Right atrium auricular region (tissue), 2 donors: ENCODE measurements at regions not wholly inside any gene's neighbourhood (a gene's known extent, or its start where the extent isn't known, plus 50 kb on each side); places are given as distances from the start of the nearest gene placed in this dataset.

Source experiments
- DNase-seq: peaks from one replicate; pipeline ENCODE4 v3.0.0-alpha.2; 2019; ENCODE audit warnings: low spot score
- H3K27ac ChIP-seq, 2 donors: fragments of 200-600 bp; sonication (generic); 1 replicate in 1 of 2; 2 replicates in 1 of 2; pipeline ENCODE4 v1.5.1; 2016 to 2019
- H3K27me3 ChIP-seq, 2 donors: fragments of 200-600 bp; sonication (generic); one replicate each; pipeline versions ENCODE4 v1.5.1 to v1.6.0; 2017 to 2019
- H3K36me3 ChIP-seq: fragments of 200-600 bp; sonication (generic); one replicate; pipeline ENCODE4 v1.5.1; 2016
- H3K4me1 ChIP-seq, 2 donors: fragments of 200-600 bp; sonication (generic); one replicate each; pipeline versions ENCODE4 v1.5.1 to v1.6.0; 2017 to 2019
- H3K4me3 ChIP-seq, 2 donors: fragments of 200-600 bp; sonication (generic); 1 replicate in 1 of 2; 2 replicates in 1 of 2; pipeline ENCODE4 v1.5.1; 2017 to 2019; ENCODE audit warnings: mild to moderate bottlenecking in 1 of 2, moderate library complexity in 1 of 2
- H3K9me3 ChIP-seq, 2 donors: fragments of 200-600 bp; sonication (generic); one replicate each; pipeline ENCODE4 v1.5.1; 2019
- CTCF ChIP-seq, 2 donors: fragments of 200-600 bp; sonication (generic); IDR thresholded peaks; one replicate each; pipeline ENCODE4 v1.5.1; 2019; ENCODE audit warnings: antibody characterized with exemption in 2 of 2

DNA sequence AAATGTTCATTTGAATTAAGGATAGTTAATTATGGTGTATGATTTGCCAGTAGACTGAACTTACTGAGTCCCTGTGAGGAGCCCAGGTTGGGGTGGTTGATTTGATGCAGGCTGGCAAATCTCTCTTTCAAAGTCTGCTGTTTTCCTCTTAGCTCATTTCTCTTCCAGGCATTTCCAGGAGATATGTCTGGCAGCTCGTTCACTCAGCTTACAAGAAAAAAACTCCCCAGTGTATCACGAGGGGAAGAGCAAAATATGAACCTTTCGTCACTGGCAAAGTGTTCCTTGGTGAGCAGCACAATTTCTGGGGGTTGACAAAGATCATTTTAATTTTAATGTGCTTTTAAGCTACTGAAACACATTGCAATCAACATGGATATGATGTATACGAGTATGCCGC is 244.2 kb downstream of the CBLL2 start:
- no peaks in the 10 kb centered on the region for H3K9me3 ChIP-seq
- H3K36me3 ChIP-seq = no peaks in the 10 kb centered on the region
- H3K4me3 ChIP-seq = no peak overlapping the region
- DNase-seq = no peak
- H3K27ac ChIP-seq = no peak overlapping the region
- no peaks in the 10 kb centered on the region for H3K27me3 ChIP-seq
- no peaks in the 10 kb centered on the region for H3K4me1 ChIP-seq
- no peak for TF ChIP-seq CTCF (IDR thresholded peaks at IDR 0.05)

GRCh38 chrX:22520128-22520828 is 247.6 kb downstream of the CBLL2 start:
- H3K4me1 ChIP-seq = no peaks in the 10 kb centered on the region
- H3K9me3 ChIP-seq = peaks cover 0 to 13% of the 10 kb centered on the region in 2 donors
- TF ChIP-seq CTCF (IDR thresholded peaks at IDR 0.05) = no peak
- no peaks in the 10 kb centered on the region for H3K27me3 ChIP-seq
- no peak for DNase-seq
- no peaks in the 10 kb centered on the region for H3K36me3 ChIP-seq
- H3K27ac ChIP-seq = no peak overlapping the region
- H3K4me3 ChIP-seq = no peak overlapping the region

DNA sequence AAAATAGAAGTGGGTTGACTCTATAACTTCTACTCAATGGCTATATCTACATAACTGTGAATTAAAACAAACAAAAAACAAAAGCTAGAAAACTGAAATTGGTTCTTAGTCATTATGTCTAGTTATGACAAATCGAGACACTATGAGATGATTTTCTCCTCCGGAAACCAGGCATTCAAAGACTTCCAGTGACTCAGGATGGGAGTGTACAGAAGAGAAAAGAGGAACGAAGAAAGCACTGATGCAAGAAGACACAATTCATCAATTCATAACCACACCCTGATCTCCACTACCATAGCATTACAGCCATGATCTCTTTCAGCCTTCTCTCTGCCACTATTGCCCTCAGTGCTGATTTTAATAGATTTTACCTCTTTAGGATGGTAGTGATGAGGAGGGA is 253.6 kb downstream of the CBLL2 start:
- no peak overlapping the region for H3K4me3 ChIP-seq
- H3K27me3 ChIP-seq = no peaks in the 10 kb centered on the region
- no peaks in the 10 kb centered on the region for H3K4me1 ChIP-seq
- no peaks in the 10 kb centered on the region for H3K36me3 ChIP-seq
- H3K9me3 ChIP-seq = peaks cover 0 to 13% of the 10 kb centered on the region in 2 donors
- no peak for TF ChIP-seq CTCF (IDR thresholded peaks at IDR 0.05)
- H3K27ac ChIP-seq = no peak overlapping the region
- no peak for DNase-seq

GRCh38 chrX:22527302-22527701 is 254.6 kb downstream of the CBLL2 start:
- no peak for DNase-seq
- no peaks in the 10 kb centered on the region for H3K36me3 ChIP-seq
- no peak overlapping the region for H3K4me3 ChIP-seq
- no peak for TF ChIP-seq CTCF (IDR thresholded peaks at IDR 0.05)
- no peaks in the 10 kb centered on the region for H3K4me1 ChIP-seq
- peaks cover 0 to 19% of the 10 kb centered on the region in 2 donors for H3K9me3 ChIP-seq
- no peaks in the 10 kb centered on the region for H3K27me3 ChIP-seq
- no peak overlapping the region for H3K27ac ChIP-seq

DNA sequence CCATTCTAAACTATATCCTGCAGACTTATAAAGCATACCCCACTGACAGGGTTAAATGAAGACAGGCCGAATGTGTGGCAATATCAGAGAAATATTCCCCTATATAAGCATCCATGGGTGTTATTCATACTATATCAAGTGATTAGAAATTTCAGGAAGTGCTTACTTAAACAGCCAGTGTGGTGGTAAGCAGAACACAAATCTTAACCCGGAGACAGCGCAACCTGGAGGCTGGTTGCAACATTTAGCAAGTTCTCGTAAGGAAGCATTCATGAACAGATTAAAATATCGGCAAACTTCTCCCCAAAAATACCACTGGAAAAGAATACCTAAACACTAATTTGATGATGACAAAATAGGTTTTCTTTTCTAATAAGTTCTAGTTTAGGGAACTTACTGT is 261.2 kb downstream of the CBLL2 start:
- Histone ChIP-seq H3K36me3 (no peaks in the 10 kb centered on the region), H3K4me3 (no peak overlapping the region), H3K27ac (no peak overlapping the region), H3K4me1 (no peaks in the 10 kb centered on the region), H3K27me3 (no peaks in the 10 kb centered on the region), H3K9me3 (peaks cover 0 to 6% of the 10 kb centered on the region in 2 donors)
- no peak for TF ChIP-seq CTCF (IDR thresholded peaks at IDR 0.05)
- no peak for DNase-seq

DNA sequence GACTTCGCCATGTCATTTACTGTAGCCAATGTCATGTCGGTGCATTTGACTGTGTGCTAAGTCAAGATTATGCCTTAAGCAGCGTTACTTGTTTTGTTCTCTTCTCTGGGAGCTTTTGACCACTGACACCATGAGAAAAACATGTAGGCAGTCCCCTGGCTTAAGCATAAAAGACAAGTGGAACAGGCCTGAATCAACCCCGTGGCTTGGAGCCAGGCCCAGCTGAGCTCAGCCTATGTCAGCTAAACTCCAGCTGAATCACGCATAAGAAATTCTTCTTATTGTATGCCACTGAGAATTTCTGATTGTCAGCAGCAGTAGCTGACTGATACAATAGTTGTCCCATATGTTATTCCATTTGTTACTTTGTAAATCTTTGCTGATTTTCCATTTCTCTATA is 261.9 kb downstream of the CBLL2 start:
- H3K36me3 ChIP-seq = no peaks in the 10 kb centered on the region
- no peaks in the 10 kb centered on the region for H3K27me3 ChIP-seq
- H3K27ac ChIP-seq = no peak overlapping the region
- no peak for DNase-seq
- H3K9me3 ChIP-seq = peaks cover 0 to 6% of the 10 kb centered on the region in 2 donors
- no peak overlapping the region for H3K4me3 ChIP-seq
- no peaks in the 10 kb centered on the region for H3K4me1 ChIP-seq
- no peak for TF ChIP-seq CTCF (IDR thresholded peaks at IDR 0.05)
